Activated B cell treated with CpG ODN at 0.5 μM for 24 hours (primary cell): ENCODE measurements at regions not wholly inside any gene's neighbourhood (a gene's known extent, or its start where the extent isn't known, plus 50 kb on each side); places are given as distances from the start of the nearest gene placed in this dataset.
A peak's percentile ranks its signal among the peaks of the same experiment; 100 is the strongest.

Experiments
- ATAC-seq: fragments of 200-7000 bp; cut with Tn5 transposase; one replicate; pipeline ENCODE4 v1.10.0; 2021; ENCODE audit warnings: low read depth, mild to moderate bottlenecking, moderate library complexity
- CTCF ChIA-PET: fragments of 350-600 bp; sonication (Branson Sonifier 250); formaldehyde crosslinking; loops from one replicate; lab custom pipeline; 2021; ENCODE audit warnings: antibody characterized with exemption; lab: Charles Lee
- POLR2A ChIA-PET: fragments of 350-600 bp; sonication (Branson Sonifier 250); formaldehyde crosslinking; loops from one replicate; lab custom pipeline; 2021; ENCODE audit warnings: antibody characterized with exemption; lab: Charles Lee
- DNase-seq: peaks from one replicate; pipeline ENCODE4 v3.0.0; 2022
- H3K27ac Mint-ChIP-seq: one replicate; pipeline ENCODE4 v1.8.0; 2020; ENCODE audit warnings: mixed read lengths
- H3K27me3 Mint-ChIP-seq: one replicate; pipeline ENCODE4 v1.8.0; 2021; ENCODE audit warnings: mixed read lengths
- H3K36me3 Mint-ChIP-seq: one replicate; pipeline ENCODE4 v1.8.0; 2021; ENCODE audit warnings: low read depth, mixed read lengths
- H3K4me1 Mint-ChIP-seq: one replicate; pipeline ENCODE4 v1.8.0; 2021; ENCODE audit warnings: mixed read lengths
- H3K4me3 Mint-ChIP-seq: one replicate; pipeline ENCODE4 v1.8.0; 2020; ENCODE audit warnings: mild to moderate bottlenecking, mixed read lengths
- H3K9me3 Mint-ChIP-seq: one replicate; pipeline ENCODE4 v1.8.0; 2020; ENCODE audit warnings: mixed read lengths
- CTCF ChIP-seq: fragments of 200-600 bp; IDR thresholded peaks from one replicate; pipeline ENCODE4 v1.8.0; 2022; ENCODE audit warnings: antibody characterized with exemption, mild to moderate bottlenecking
- intact Hi-C: fragments of 100-400 bp; cut with micrococcal nuclease; formaldehyde crosslinking; loops from one replicate; pipeline ENCODE4 v1.15.1; 2024

DNA sequence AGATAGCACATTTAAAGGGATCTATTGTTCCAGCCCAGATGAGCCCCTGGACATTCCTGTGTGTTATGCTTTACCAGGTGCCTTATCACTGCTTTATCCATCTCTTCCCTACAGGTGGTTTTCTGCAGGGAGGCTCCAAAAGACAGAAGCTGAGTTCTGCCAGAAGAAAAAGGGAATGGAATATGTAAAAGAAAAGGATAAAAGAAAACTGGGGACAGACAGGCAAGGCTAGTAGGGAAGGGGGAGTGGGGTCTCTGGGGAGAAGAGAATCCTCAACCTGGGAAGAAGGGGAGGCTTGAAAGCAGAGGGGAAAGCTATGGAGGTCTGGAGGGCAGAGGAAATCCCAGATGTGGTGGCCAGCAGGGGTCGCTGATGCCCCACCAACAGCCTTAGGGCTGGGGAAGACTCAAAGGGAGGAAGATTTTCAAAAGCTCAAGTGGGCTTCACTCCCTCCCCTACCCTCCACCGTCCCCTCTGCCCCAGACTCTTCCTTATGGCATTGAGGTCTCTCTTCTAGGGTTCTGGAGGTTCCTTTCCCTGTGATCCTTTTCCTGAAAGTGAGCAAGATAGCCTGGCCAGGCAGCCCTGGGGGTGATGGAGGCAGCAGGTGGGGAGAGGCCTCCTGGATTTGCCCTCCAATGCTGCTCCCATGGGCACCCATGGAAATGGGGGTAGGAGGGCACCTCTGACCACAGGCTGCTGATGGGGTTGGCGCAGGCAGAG lies 178.1 kb upstream of the PKDCC start:
- Mint-ChIP-seq H3K4me1 (no peaks in the 10 kb centered on the region), H3K4me3 (no peak overlapping the region), H3K36me3 (no peaks in the 10 kb centered on the region), H3K9me3 (no peaks in the 10 kb centered on the region), H3K27ac (no peak overlapping the region), H3K27me3 (peaks cover 16% of the 10 kb centered on the region)
- intact Hi-C loops: loop anchor here (1.0 to 5.0 kb wide), 6 partner anchors 29 to 794 kb away; no protein-coding TSS in a partner anchor
- ChIA-PET POLR2A (interaction anchor here (0.6 kb wide), 1 partner anchor 1347 kb away, joined by 5 read pairs; no protein-coding TSS in a partner anchor), CTCF (interaction anchor here (0.7 to 9.2 kb wide), 20 partner anchors 9 to 799 kb away, joined by 3 to 312 read pairs (median 4); no protein-coding TSS in a partner anchor)
- DNase-seq (peak; percentile 69), ATAC-seq (peak; percentile 75)
- peak; percentile 55 for TF ChIP-seq CTCF

DNA sequence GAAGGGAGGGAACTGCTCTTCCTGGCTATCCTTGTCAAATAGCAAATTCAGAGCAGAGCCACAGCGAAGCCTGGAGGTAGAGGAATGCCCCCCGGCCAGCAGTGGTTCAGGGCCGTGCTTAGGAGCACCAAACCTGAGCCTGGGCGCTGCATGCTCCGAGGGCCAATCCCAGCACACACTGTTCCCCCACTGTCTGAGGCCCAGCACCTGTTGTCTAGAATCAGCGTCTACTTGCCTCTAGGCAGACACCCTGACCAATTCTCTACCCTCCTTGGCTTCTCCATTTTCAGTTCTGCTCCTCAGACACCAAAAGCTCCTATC lies 177.6 kb upstream of the PKDCC start:
- DNase-seq (no peak), ATAC-seq (no peak)
- H3K4me3 Mint-ChIP-seq: no peak overlapping the region
- no peak overlapping the region for H3K27ac Mint-ChIP-seq
- H3K27me3 Mint-ChIP-seq: peaks cover 11% of the 10 kb centered on the region
- H3K36me3 Mint-ChIP-seq: no peaks in the 10 kb centered on the region
- TF ChIP-seq CTCF: no peak
- ChIA-PET POLR2A (interaction anchor here (0.6 kb wide), 1 partner anchor 1348 kb away, joined by 5 read pairs; no protein-coding TSS in a partner anchor), CTCF (interaction anchor here (0.7 to 9.2 kb wide), 21 partner anchors 8 to 798 kb away, joined by 3 to 312 read pairs (median 4); no protein-coding TSS in a partner anchor)
- no peaks in the 10 kb centered on the region for H3K4me1 Mint-ChIP-seq
- no peaks in the 10 kb centered on the region for H3K9me3 Mint-ChIP-seq
- intact Hi-C loops: no loop called here

GRCh38 chr2:41871080-41871479 lies 176.7 kb upstream of the PKDCC start:
- Mint-ChIP-seq H3K27me3 (peaks cover 8% of the 10 kb centered on the region), H3K9me3 (no peaks in the 10 kb centered on the region), H3K4me3 (no peak overlapping the region), H3K4me1 (no peaks in the 10 kb centered on the region), H3K27ac (no peak overlapping the region), H3K36me3 (no peaks in the 10 kb centered on the region)
- POLR2A ChIA-PET: no interaction called here
- no peak for ATAC-seq
- CTCF ChIA-PET: interaction anchor here (0.6 to 9.2 kb wide), 9 partner anchors 16 to 794 kb away, joined by 3 to 312 read pairs (median 3); no protein-coding TSS in a partner anchor
- no peak for TF ChIP-seq CTCF
- intact Hi-C loops: no loop called here
- DNase-seq: no peak

GRCh38 chr2:41872646-41873045 lies 175.2 kb upstream of the PKDCC start:
- DNase-seq (no peak), ATAC-seq (no peak)
- intact Hi-C loops: no loop called here
- no peak for TF ChIP-seq CTCF
- Mint-ChIP-seq H3K9me3 (no peaks in the 10 kb centered on the region), H3K4me3 (no peak overlapping the region), H3K36me3 (no peaks in the 10 kb centered on the region), H3K27me3 (peaks cover 13% of the 10 kb centered on the region), H3K4me1 (no peaks in the 10 kb centered on the region), H3K27ac (no peak overlapping the region)
- ChIA-PET POLR2A (no interaction called here), CTCF (interaction anchor here (1.0 to 9.2 kb wide), 3 partner anchors 214 to 358 kb away, joined by 3 to 312 read pairs (median 4); no protein-coding TSS in a partner anchor)
